WTC11 (cell line): ENCODE measurements at regions not wholly inside any gene's neighbourhood (a gene's known extent, or its start where the extent isn't known, plus 50 kb on each side); places are given as distances from the start of the nearest gene placed in this dataset.

Experiments
- ATAC-seq: fragments of 200-7000 bp; cut with Tn5 transposase; 2 replicates; pipeline ENCODE4 v1.10.0; 2021; ENCODE audit warnings: mild to moderate bottlenecking, moderate library complexity
- CTCF ChIA-PET: fragments of 300-600 bp; sonication (Branson Sonifier 250); formaldehyde crosslinking; loops from one replicate; lab custom pipeline; 2021; ENCODE audit warnings: antibody characterized with exemption; lab: Charles Lee
- POLR2A ChIA-PET: fragments of 350-600 bp; sonication (Branson Sonifier 250); formaldehyde crosslinking; loops from one replicate; lab custom pipeline; 2021; ENCODE audit warnings: antibody characterized with exemption; lab: Charles Lee
- DNase-seq: peaks from one replicate; pipeline ENCODE4 v3.0.0; 2021; ENCODE audit warnings: low spot score
- H3K27ac Mint-ChIP-seq: 2 replicates; pipeline ENCODE4 v1.8.0; 2021; ENCODE audit warnings: mixed read lengths
- H3K27me3 Mint-ChIP-seq: 2 replicates; pipeline ENCODE4 v1.8.0; 2021; ENCODE audit warnings: low read depth, mild to moderate bottlenecking, moderate library complexity, mixed read lengths
- H3K36me3 Mint-ChIP-seq: 2 replicates; pipeline ENCODE4 v1.8.0; 2021; ENCODE audit warnings: mixed read lengths
- H3K4me1 Mint-ChIP-seq: 2 replicates; pipeline ENCODE4 v1.8.0; 2022; ENCODE audit warnings: mixed read lengths
- H3K4me3 Mint-ChIP-seq: 2 replicates; pipeline ENCODE4 v1.8.0; 2021; ENCODE audit warnings: mild to moderate bottlenecking, moderate library complexity, mixed read lengths
- H3K9me3 Mint-ChIP-seq: 2 replicates; pipeline ENCODE4 v1.8.0; 2021; ENCODE audit warnings: mixed read lengths
- ATF1 ChIP-seq: sonication (generic); formaldehyde crosslinking; IDR thresholded peaks from 2 replicates; pipeline ENCODE4 v1.8.1; 2023; ENCODE audit warnings: mild to moderate bottlenecking, moderate library complexity, missing genetic modification reagents
- ATF2 ChIP-seq: sonication (generic); formaldehyde crosslinking; IDR thresholded peaks from 2 replicates; pipeline ENCODE4 v1.8.1; 2022; ENCODE audit warnings: low read depth, missing genetic modification reagents, borderline replicate concordance
- CREB1 ChIP-seq: sonication (generic); formaldehyde crosslinking; IDR thresholded peaks from 2 replicates; pipeline ENCODE4 v1.8.0; 2023; ENCODE audit warnings: mild to moderate bottlenecking, missing genetic modification reagents
- ERG ChIP-seq: fragments of 250-450 bp; sonication (Bioruptor Pico); IDR thresholded peaks from 2 replicates; pipeline ENCODE4 v1.8.0; 2021; ENCODE audit warnings: mild to moderate bottlenecking
- NFATC4 ChIP-seq: fragments of 250-450 bp; sonication (Bioruptor Pico); IDR thresholded peaks from 2 replicates; pipeline ENCODE4 v1.9.0; 2021; ENCODE audit warnings: mild to moderate bottlenecking
- SP1 ChIP-seq: sonication (generic); formaldehyde crosslinking; conservative IDR thresholded peaks from 2 replicates; pipeline ENCODE4 v1.8.1; 2022; ENCODE audit warnings: missing genetic modification reagents
- TEAD1 ChIP-seq: sonication (generic); formaldehyde crosslinking; IDR thresholded peaks from 2 replicates; pipeline ENCODE4 v1.8.0; 2022; ENCODE audit warnings: mild to moderate bottlenecking, missing genetic modification reagents
- TEAD4 ChIP-seq: sonication (generic); formaldehyde crosslinking; IDR thresholded peaks from 2 replicates; pipeline ENCODE4 v1.8.0; 2022; ENCODE audit warnings: mild to moderate bottlenecking, missing genetic modification reagents
- ZMAT4 ChIP-seq: fragments of 250-450 bp; sonication (Bioruptor Pico); IDR thresholded peaks from 2 replicates; pipeline ENCODE4 v1.9.0; 2021; ENCODE audit warnings: mild to moderate bottlenecking
- ZNF425 ChIP-seq: fragments of 250-450 bp; sonication (Bioruptor Pico); conservative IDR thresholded peaks from 2 replicates; pipeline ENCODE4 v1.9.0; 2021; ENCODE audit warnings: mild to moderate bottlenecking
- ZSCAN18 ChIP-seq: fragments of 250-450 bp; sonication (Bioruptor Pico); IDR thresholded peaks from 2 replicates; pipeline ENCODE4 v2.1.2; 2022; ENCODE audit warnings: mild to moderate bottlenecking, moderate library complexity
- TF ChIP-seq, protein P1 (sequence below): sonication (generic); formaldehyde crosslinking; conservative IDR thresholded peaks from 2 replicates; pipeline ENCODE4 v1.8.1; 2023; ENCODE audit warnings: mild to moderate bottlenecking, low read depth, missing genetic modification reagents, moderate library complexity
- TF ChIP-seq, protein P2 (sequence below): sonication (generic); formaldehyde crosslinking; IDR thresholded peaks from 2 replicates; pipeline ENCODE4 v1.8.1; 2022; ENCODE audit warnings: low read depth, mild to moderate bottlenecking, moderate library complexity, missing genetic modification reagents, borderline replicate concordance

- no peak for TF ChIP-seq TEAD4
- no peak for TF ChIP-seq ERG (CRISPR knock-in tag)
- TF ChIP-seq ZNF425 (CRISPR knock-in tag) = no peak
- TF ChIP-seq, protein P1, sequence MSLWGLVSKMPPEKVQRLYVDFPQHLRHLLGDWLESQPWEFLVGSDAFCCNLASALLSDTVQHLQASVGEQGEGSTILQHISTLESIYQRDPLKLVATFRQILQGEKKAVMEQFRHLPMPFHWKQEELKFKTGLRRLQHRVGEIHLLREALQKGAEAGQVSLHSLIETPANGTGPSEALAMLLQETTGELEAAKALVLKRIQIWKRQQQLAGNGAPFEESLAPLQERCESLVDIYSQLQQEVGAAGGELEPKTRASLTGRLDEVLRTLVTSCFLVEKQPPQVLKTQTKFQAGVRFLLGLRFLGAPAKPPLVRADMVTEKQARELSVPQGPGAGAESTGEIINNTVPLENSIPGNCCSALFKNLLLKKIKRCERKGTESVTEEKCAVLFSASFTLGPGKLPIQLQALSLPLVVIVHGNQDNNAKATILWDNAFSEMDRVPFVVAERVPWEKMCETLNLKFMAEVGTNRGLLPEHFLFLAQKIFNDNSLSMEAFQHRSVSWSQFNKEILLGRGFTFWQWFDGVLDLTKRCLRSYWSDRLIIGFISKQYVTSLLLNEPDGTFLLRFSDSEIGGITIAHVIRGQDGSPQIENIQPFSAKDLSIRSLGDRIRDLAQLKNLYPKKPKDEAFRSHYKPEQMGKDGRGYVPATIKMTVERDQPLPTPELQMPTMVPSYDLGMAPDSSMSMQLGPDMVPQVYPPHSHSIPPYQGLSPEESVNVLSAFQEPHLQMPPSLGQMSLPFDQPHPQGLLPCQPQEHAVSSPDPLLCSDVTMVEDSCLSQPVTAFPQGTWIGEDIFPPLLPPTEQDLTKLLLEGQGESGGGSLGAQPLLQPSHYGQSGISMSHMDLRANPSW (CRISPR knock-in tag) = no peak
- TF ChIP-seq, all 79 proteins: peak for 0
These were observed 78.3 kb upstream of the POU5F2 start (continued) for GRCh38 chr5:93819668-93820067.

GRCh38 chr5:93810780-93811179, 69.4 kb upstream of the POU5F2 start:
- H3K4me3 Mint-ChIP-seq = no peak overlapping the region
- TF ChIP-seq TEAD4 (no peak), SP1 (CRISPR knock-in tag) (no peak)
- TF ChIP-seq, protein P2, sequence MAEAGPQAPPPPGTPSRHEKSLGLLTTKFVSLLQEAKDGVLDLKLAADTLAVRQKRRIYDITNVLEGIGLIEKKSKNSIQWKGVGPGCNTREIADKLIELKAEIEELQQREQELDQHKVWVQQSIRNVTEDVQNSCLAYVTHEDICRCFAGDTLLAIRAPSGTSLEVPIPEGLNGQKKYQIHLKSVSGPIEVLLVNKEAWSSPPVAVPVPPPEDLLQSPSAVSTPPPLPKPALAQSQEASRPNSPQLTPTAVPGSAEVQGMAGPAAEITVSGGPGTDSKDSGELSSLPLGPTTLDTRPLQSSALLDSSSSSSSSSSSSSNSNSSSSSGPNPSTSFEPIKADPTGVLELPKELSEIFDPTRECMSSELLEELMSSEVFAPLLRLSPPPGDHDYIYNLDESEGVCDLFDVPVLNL = no peak
- H3K27me3 Mint-ChIP-seq = no peaks in the 10 kb centered on the region
- POLR2A ChIA-PET = no interaction called here
- ATAC-seq (no peak), DNase-seq (no peak)
- CTCF ChIA-PET = interaction anchor here (1.1 to 1.4 kb wide), 2 partner anchors 10 to 84 kb away, joined by 3 to 8 read pairs; no protein-coding TSS in a partner anchor
- no peaks in the 10 kb centered on the region for H3K36me3 Mint-ChIP-seq
- H3K27ac Mint-ChIP-seq = no peak overlapping the region
- no peaks in the 10 kb centered on the region for H3K4me1 Mint-ChIP-seq
- H3K9me3 Mint-ChIP-seq = no peaks in the 10 kb centered on the region

DNA sequence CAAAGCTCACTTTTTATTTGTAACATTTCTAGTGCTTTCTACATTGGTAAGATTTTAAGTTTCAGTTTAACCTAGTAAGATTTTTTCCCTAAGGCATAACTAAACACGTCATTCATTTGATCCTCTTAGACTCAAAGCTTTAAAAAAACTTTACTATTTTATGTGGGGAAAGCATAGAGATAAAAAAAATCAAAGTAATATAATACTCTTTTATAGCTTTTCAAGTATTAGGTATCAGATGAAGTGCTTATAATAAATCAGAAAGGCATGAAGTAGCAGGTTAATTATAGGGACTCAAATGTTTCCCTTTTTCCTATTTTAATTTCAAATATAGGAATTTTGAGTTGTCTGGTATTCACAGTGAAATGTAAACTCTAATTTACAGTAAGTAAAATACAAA, 68.0 kb upstream of the POU5F2 start:
- Mint-ChIP-seq H3K4me1 (no peaks in the 10 kb centered on the region), H3K27ac (no peak overlapping the region), H3K36me3 (no peaks in the 10 kb centered on the region), H3K9me3 (no peaks in the 10 kb centered on the region), H3K27me3 (no peaks in the 10 kb centered on the region), H3K4me3 (no peak overlapping the region)
- TF ChIP-seq ZSCAN18 (CRISPR knock-in tag) (no peak), CREB1 (CRISPR knock-in tag) (no peak), ZMAT4 (CRISPR knock-in tag) (no peak), TEAD1 (CRISPR knock-in tag) (no peak), ATF2 (CRISPR knock-in tag) (no peak), ATF1 (no peak), NFATC4 (CRISPR knock-in tag) (no peak)
- CTCF ChIA-PET = no interaction called here
- no peak for ATAC-seq
- no peak for DNase-seq
- POLR2A ChIA-PET = no interaction called here
